ENCODE measurements at regions not wholly inside any gene's neighbourhood (a gene's known extent, or its start where the extent isn't known, plus 50 kb on each side); places are given as distances from the start of the nearest gene placed in this dataset.

DNA sequence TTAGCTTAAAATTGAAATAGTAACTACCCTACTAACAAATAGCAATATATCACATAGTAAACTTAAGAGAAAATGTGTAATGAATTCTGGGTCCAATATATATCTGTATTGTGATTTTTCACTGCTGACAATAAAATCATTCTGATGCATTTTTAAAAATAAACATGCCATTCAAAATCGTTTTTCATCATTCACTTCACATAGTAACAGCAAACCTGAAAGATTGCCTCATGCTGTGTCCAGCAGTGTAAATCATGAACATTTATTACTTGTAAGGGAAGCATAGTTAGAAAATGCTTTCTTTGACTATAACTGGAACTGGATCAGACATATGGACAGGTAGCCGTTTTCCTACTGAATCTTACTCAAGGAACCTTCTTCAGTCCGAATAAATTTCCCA, 446.1 kb downstream of the UTRN start:
- Histone ChIP-seq H3K9ac (ENCODE audit: low read length) (no peak overlapping the region), H4K20me1 (ENCODE audit: control insufficient read depth, insufficient read depth, low read length, poor library complexity, severe bottlenecking) (peaks cover 7% of the 10 kb centered on the region), H3K4me3 (ENCODE audit: control extremely low read depth in 1 of 5, extremely low read depth in 1 of 5, insufficient read depth in 1 of 5, low read depth in 2 of 5, low read length in 4 of 5) (no peak overlapping the region), H3K4me1 (ENCODE audit: control insufficient read depth in 2 of 2, insufficient read depth in 2 of 2, low read length in 2 of 2) (peaks cover 2 to 5% of the 10 kb centered on the region in 2 donors), H3K27me3 (replicated peaks in 1 of 4; ENCODE audit: control extremely low read depth in 1 of 4, control insufficient read depth in 3 of 4, insufficient read depth in 4 of 4, low read length in 3 of 4) (no peaks in the 10 kb centered on the region), H3K79me2 (ENCODE audit: control insufficient read depth, insufficient read depth, low read length) (no peaks in the 10 kb centered on the region), H3K4me2 (replicated peaks; ENCODE audit: low read depth, low read length, poor library complexity, severe bottlenecking) (no peak overlapping the region), H3K27ac (ENCODE audit: low read length in 2 of 2) (no peak overlapping the region), H3K9me3 (ENCODE audit: control extremely low read depth in 1 of 3, control insufficient read depth in 2 of 3, insufficient read depth in 1 of 3, low read length in 2 of 3) (no peaks in the 10 kb centered on the region), H2AFZ (ENCODE audit: insufficient read depth, low read depth, low read length, poor library complexity, severe bottlenecking) (no peak overlapping the region), H3K36me3 (replicated peaks in 1 of 2; ENCODE audit: control extremely low read depth in 1 of 2, control insufficient read depth in 1 of 2, extremely low read depth in 1 of 2, insufficient read depth in 2 of 2, low read length in 1 of 2) (peaks cover 22 to 47% of the 10 kb centered on the region in 2 experiments)
- no CpG with 5 or more reads among the region's 3 CpGs for WGBS (ENCODE audit: insufficient coverage)
- H3K4me3 Mint-ChIP-seq: no peak overlapping the region
- no peaks in the 10 kb centered on the region for H3K9me3 Mint-ChIP-seq (ENCODE audit: insufficient read depth)
- ChIA-PET POLR2A (no interaction called here), CTCF (no interaction called here)
- ATAC-seq (ENCODE audit: low read depth) (no peak), DNase-seq (no peak)
- intact Hi-C loops (cut with micrococcal nuclease): no loop called here
- no peaks in the 10 kb centered on the region for H3K27me3 Mint-ChIP-seq
- peaks cover 22% of the 10 kb centered on the region for H3K4me1 Mint-ChIP-seq
- TF ChIP-seq EZH2 (IDR thresholded peaks at IDR 0.05; ENCODE audit: borderline replicate concordance, insufficient read depth, low read depth, low read length, poor library complexity, severe bottlenecking) (no peak), CTCF (IDR thresholded peaks at IDR 0.05) (no peak)
- H3K27ac Mint-ChIP-seq: no peak overlapping the region

DNA sequence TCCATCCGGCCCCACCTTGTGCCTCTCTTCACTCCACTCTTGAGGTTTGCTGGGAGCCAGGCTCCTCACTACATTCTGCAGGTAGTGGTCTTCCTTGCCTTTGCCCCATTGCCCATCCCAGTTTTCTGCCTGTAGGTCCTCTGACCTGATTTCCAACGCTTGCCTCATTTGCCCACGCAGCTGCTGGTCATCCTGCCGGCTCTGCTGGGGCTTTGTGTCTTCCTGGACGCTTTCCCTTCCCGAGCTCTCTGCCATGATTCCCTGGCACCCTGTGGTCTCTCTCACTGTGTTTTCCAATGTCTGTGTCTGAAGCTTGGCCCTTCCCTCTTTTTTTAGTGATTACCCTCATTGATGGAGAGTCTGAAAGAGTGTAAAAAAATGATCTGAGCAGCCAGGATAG, 451.6 kb downstream of the UTRN start:
- H3K4me3 Mint-ChIP-seq: no peak overlapping the region
- H3K27me3 Mint-ChIP-seq: no peaks in the 10 kb centered on the region
- no peaks in the 10 kb centered on the region for H3K9me3 Mint-ChIP-seq (ENCODE audit: insufficient read depth)

More for the DNA sequence above, 451.6 kb downstream of the UTRN start:
- TF ChIP-seq CTCF (IDR thresholded peaks at IDR 0.05) (no peak), EZH2 (IDR thresholded peaks at IDR 0.05; ENCODE audit: borderline replicate concordance, insufficient read depth, low read depth, low read length, poor library complexity, severe bottlenecking) (no peak)
- Histone ChIP-seq H3K36me3 (replicated peaks in 1 of 2; ENCODE audit: control extremely low read depth in 1 of 2, control insufficient read depth in 1 of 2, extremely low read depth in 1 of 2, insufficient read depth in 2 of 2, low read length in 1 of 2) (peaks cover 19 to 68% of the 10 kb centered on the region in 2 experiments), H4K20me1 (ENCODE audit: control insufficient read depth, insufficient read depth, low read length, poor library complexity, severe bottlenecking) (peaks cover 7% of the 10 kb centered on the region), H3K9ac (ENCODE audit: low read length) (no peak overlapping the region), H3K4me1 (ENCODE audit: control insufficient read depth in 2 of 2, insufficient read depth in 2 of 2, low read length in 2 of 2) (no peaks in the 10 kb centered on the region), H3K79me2 (ENCODE audit: control insufficient read depth, insufficient read depth, low read length) (no peaks in the 10 kb centered on the region), H3K4me3 (ENCODE audit: control extremely low read depth in 1 of 5, extremely low read depth in 1 of 5, insufficient read depth in 1 of 5, low read depth in 2 of 5, low read length in 4 of 5) (no peak overlapping the region), H3K27ac (ENCODE audit: low read length in 2 of 2) (no peak overlapping the region), H2AFZ (ENCODE audit: insufficient read depth, low read depth, low read length, poor library complexity, severe bottlenecking) (no peak overlapping the region), H3K9me3 (ENCODE audit: control extremely low read depth in 1 of 3, control insufficient read depth in 2 of 3, insufficient read depth in 1 of 3, low read length in 2 of 3) (no peaks in the 10 kb centered on the region), H3K4me2 (replicated peaks; ENCODE audit: low read depth, low read length, poor library complexity, severe bottlenecking) (no peak overlapping the region), H3K27me3 (replicated peaks in 1 of 4; ENCODE audit: control extremely low read depth in 1 of 4, control insufficient read depth in 3 of 4, insufficient read depth in 4 of 4, low read length in 3 of 4) (no peaks in the 10 kb centered on the region)
- CTCF ChIA-PET: no interaction called here
- H3K27ac Mint-ChIP-seq: no peak overlapping the region
- 96% methylated on average over 6 of the region's 6 CpGs for WGBS (ENCODE audit: insufficient coverage)
- no peaks in the 10 kb centered on the region for H3K4me1 Mint-ChIP-seq
- intact Hi-C loops (cut with micrococcal nuclease): no loop called here
- POLR2A ChIA-PET: no interaction called here
- ATAC-seq (ENCODE audit: low read depth) (no peak), DNase-seq (no peak)
